ENCODE measurements at regions not wholly inside any gene's neighbourhood (a gene's known extent, or its start where the extent isn't known, plus 50 kb on each side); places are given as distances from the start of the nearest gene placed in this dataset.
"Not testable (repeated sequence)": the region's sequence is repeated elsewhere in the genome, so short reads cannot be mapped to it uniquely, and the experiment has no call there.

DNA sequence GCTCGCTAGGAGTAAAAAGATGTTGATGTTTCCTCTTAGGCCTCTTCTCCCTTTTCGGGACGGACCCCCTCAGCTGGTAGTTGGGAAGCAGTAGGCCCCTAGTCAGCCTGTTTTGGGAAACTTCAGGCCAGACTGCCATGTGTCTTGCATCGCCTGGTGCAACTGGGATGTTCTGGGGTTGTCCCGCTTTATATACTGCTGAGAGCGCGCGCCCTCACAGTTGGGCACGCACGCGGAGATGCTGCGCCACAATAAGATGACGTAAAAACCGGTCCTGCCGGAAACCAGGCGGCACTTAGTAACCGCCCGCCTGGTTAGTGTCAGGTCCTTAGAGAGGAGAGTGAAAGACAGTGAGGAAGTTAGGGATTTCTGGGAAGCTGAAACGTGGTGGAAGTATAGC lies 231.3 kb upstream of the CT83 start:
- H3K9ac ChIP-seq (ENCODE audit: low read length): no peak overlapping the region
- no peak for TF ChIP-seq CTCF (conservative IDR thresholded peaks at IDR 0.05; ENCODE audit: low read depth, low read length)
- no peak for TF ChIP-seq EZH2 (IDR thresholded peaks at IDR 0.05; ENCODE audit: low read length, unreplicated experiment)
- no peak for TF ChIP-seq EZH2phosphoT487 (IDR thresholded peaks at IDR 0.05; ENCODE audit: borderline replicate concordance, low read length)
- no TSS peak for BruUV-seq (replicated peaks)
- no peaks in the 10 kb centered on the region for H4K20me1 ChIP-seq (ENCODE audit: low read length)
- intact Hi-C loops (cut with micrococcal nuclease): no loop called here
- no peaks in the 10 kb centered on the region for H3K36me3 ChIP-seq (ENCODE audit: low read depth, low read length)
- no peaks in the 10 kb centered on the region for H3F3A ChIP-seq (ENCODE audit: low read length, unreplicated experiment)
- no peaks in the 10 kb centered on the region for H3K79me2 ChIP-seq (ENCODE audit: low read length)
- H3K9me3 ChIP-seq (ENCODE audit: low read length): no peaks in the 10 kb centered on the region
- DNase-seq (no peak), ATAC-seq (no peak)
- ChIA-PET CTCF (no interaction called here), POLR2A (ENCODE audit: unreplicated experiment) (no interaction called here)
- H3K4me3 ChIP-seq (ENCODE audit: low read length): no peak overlapping the region
- no peak overlapping the region for H3K27ac ChIP-seq (ENCODE audit: low read length)
- H3K27me3 ChIP-seq (ENCODE audit: low read length): 0 out of 2 replicates have a peak, but pooled peaks cover 3% of the 10 kb centered on the region
- H2AFZ ChIP-seq (ENCODE audit: low read length): no peak overlapping the region
- H3K4me1 ChIP-seq (ENCODE audit: insufficient read depth, low read length): no peaks in the 10 kb centered on the region
- no peaks in the 10 kb centered on the region for H3K9me2 ChIP-seq (replicated peaks; ENCODE audit: low read length)
- no peak overlapping the region for H3K4me2 ChIP-seq (ENCODE audit: low read length)

- H2AFZ ChIP-seq (ENCODE audit: low read length); H3K4me1 ChIP-seq (ENCODE audit: insufficient read depth, low read length); intact Hi-C loops (cut with micrococcal nuclease): not testable (repeated sequence)
Measured at GRCh38 chrX:116679544-116679943, 216.8 kb upstream of the CT83 start.

DNA sequence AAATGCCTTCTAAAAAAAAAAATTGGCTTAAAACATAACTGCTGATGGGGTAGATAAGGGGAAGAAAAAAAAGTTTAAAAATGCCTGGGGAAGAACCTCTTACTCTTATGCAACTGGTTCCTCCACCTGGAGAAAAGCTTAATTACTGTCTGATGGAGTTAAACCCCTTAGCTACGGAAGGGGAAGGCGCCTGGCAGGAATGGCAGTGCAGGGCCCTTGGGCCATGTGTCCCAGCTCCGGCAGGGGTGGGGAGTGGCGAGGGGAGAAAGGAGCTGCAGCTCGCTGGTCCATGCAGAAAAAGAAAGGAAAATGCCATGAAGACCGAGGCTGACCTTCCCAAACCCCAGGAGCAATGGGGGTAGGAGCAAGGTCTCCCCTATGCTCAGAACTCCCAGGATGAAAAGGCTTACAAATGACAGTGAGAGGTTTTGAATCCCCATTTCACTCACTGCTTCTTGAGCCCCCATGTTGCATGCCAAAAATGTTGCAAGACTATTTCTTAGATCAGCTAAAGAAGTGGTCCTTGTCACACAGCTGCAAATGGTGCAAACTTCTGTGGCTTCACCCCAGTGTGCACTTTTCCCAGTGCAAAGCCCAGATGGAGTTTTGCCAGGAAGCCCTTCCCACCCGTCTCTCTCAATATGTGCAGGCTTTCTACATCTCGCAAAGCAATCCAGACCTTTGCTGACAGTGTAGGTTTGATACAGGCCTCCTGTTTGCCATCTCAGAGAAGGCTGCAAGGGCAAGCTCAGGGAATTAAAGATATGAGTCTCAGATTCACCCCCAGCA lies 204.8 kb upstream of the CT83 start:
- Histone ChIP-seq H3K9me3 (ENCODE audit: low read length) (no peaks in the 10 kb centered on the region), H2AFZ (ENCODE audit: low read length) (no peak overlapping the region), H3K79me2 (ENCODE audit: low read length) (no peaks in the 10 kb centered on the region), H3F3A (ENCODE audit: low read length, unreplicated experiment) (no peaks in the 10 kb centered on the region), H3K27me3 (ENCODE audit: low read length) (no peaks in the 10 kb centered on the region), H3K4me1 (ENCODE audit: insufficient read depth, low read length) (no peaks in the 10 kb centered on the region), H3K27ac (ENCODE audit: low read length) (no peak overlapping the region), H3K9me2 (replicated peaks; ENCODE audit: low read length) (no peaks in the 10 kb centered on the region), H3K4me2 (ENCODE audit: low read length) (no peak overlapping the region), H3K36me3 (ENCODE audit: low read depth, low read length) (no peaks in the 10 kb centered on the region), H4K20me1 (ENCODE audit: low read length) (no peaks in the 10 kb centered on the region), H3K4me3 (ENCODE audit: low read length) (no peak overlapping the region), H3K9ac (ENCODE audit: low read length) (no peak overlapping the region)
- intact Hi-C loops (cut with micrococcal nuclease): no loop called here
- ATAC-seq: no peak
- CTCF ChIA-PET: no interaction called here
- TF ChIP-seq CTCF (conservative IDR thresholded peaks at IDR 0.05; ENCODE audit: low read depth, low read length) (no peak), EZH2 (IDR thresholded peaks at IDR 0.05; ENCODE audit: low read length, unreplicated experiment) (no peak), EZH2phosphoT487 (IDR thresholded peaks at IDR 0.05; ENCODE audit: borderline replicate concordance, low read length) (no peak)
- no TSS peak for BruUV-seq (replicated peaks)
- no peak for DNase-seq
- POLR2A ChIA-PET (ENCODE audit: unreplicated experiment): no interaction called here

More at GRCh38 chrX:116679544-116679943, 216.8 kb upstream of the CT83 start:
- H4K20me1 ChIP-seq (ENCODE audit: low read length); H3K79me2 ChIP-seq (ENCODE audit: low read length); BruUV-seq (replicated peaks); H3K27ac ChIP-seq (ENCODE audit: low read length); CTCF ChIA-PET; H3K9me3 ChIP-seq (ENCODE audit: low read length); H3F3A ChIP-seq (ENCODE audit: low read length, unreplicated experiment); H3K9me2 ChIP-seq (replicated peaks; ENCODE audit: low read length); POLR2A ChIA-PET (ENCODE audit: unreplicated experiment); DNase-seq; H3K4me3 ChIP-seq (ENCODE audit: low read length); H3K36me3 ChIP-seq (ENCODE audit: low read depth, low read length); H3K4me2 ChIP-seq (ENCODE audit: low read length); H3K27me3 ChIP-seq (ENCODE audit: low read length); ATAC-seq; H3K9ac ChIP-seq (ENCODE audit: low read length): not testable (repeated sequence)
